Osteoblast (primary cell): ENCODE measurements at regions not wholly inside any gene's neighbourhood (a gene's known extent, or its start where the extent isn't known, plus 50 kb on each side); places are given as distances from the start of the nearest gene placed in this dataset.

Source experiments
- DNase-seq: peaks from one replicate; pipeline ENCODE4 v3.0.0; 2011; ENCODE audit warnings: low spot score, mixed read lengths; ENCODE audit not compliant: insufficient read length; ENCODE audit errors: missing footprints
- H2AFZ ChIP-seq: 2 replicates; pipeline ENCODE4 v1.6.0; 2011; ENCODE audit warnings: mild to moderate bottlenecking, low read length
- H3K27ac ChIP-seq: 2 replicates; pipeline ENCODE4 v1.5.1; 2011; ENCODE audit warnings: mild to moderate bottlenecking, low read depth, low read length, moderate library complexity
- H3K27me3 ChIP-seq: 2 replicates; pipeline ENCODE4 v1.6.0; 2012; ENCODE audit warnings: mild to moderate bottlenecking, control low read depth, inconsistent platforms, low read length, moderate library complexity; ENCODE audit not compliant: insufficient read depth
- H3K36me3 ChIP-seq: 2 replicates; pipeline ENCODE4 v1.5.1; 2011; ENCODE audit warnings: mild to moderate bottlenecking, low read length, control low read depth, moderate library complexity; ENCODE audit not compliant: insufficient read depth
- H3K4me1 ChIP-seq: 2 replicates; pipeline ENCODE4 v1.5.1; 2011; ENCODE audit warnings: mild to moderate bottlenecking, low read length, control low read depth, moderate library complexity; ENCODE audit not compliant: insufficient read depth
- H3K4me2 ChIP-seq: 2 replicates; pipeline ENCODE4 v1.6.0; 2011; ENCODE audit warnings: mild to moderate bottlenecking, low read length; ENCODE audit not compliant: insufficient read depth
- H3K4me3 ChIP-seq: fragments of 200-600 bp; sonication (generic); 3 replicates; pipeline ENCODE4 v1.5.1; 2012; ENCODE audit warnings: mild to moderate bottlenecking, low read length, inconsistent platforms; ENCODE audit not compliant: insufficient read depth
- H3K79me2 ChIP-seq: 2 replicates; pipeline ENCODE4 v1.6.0; 2012; ENCODE audit warnings: mild to moderate bottlenecking, low read length, control low read depth, inconsistent platforms; ENCODE audit not compliant: insufficient read depth
- H3K9me3 ChIP-seq: 2 replicates; pipeline ENCODE4 v1.5.1; 2011; ENCODE audit warnings: low read depth, low read length, control low read depth
- H4K20me1 ChIP-seq: 2 replicates; pipeline ENCODE4 v1.6.0; 2012; ENCODE audit warnings: mild to moderate bottlenecking, low read length, control low read depth; ENCODE audit not compliant: insufficient read depth
- TF ChIP-seq, protein P1 (sequence below): IDR thresholded peaks from 2 replicates; pipeline ENCODE4 v1.5.1; 2011; ENCODE audit warnings: mild to moderate bottlenecking, low read depth, low read length, moderate library complexity; ENCODE audit errors: extremely low read depth

DNA sequence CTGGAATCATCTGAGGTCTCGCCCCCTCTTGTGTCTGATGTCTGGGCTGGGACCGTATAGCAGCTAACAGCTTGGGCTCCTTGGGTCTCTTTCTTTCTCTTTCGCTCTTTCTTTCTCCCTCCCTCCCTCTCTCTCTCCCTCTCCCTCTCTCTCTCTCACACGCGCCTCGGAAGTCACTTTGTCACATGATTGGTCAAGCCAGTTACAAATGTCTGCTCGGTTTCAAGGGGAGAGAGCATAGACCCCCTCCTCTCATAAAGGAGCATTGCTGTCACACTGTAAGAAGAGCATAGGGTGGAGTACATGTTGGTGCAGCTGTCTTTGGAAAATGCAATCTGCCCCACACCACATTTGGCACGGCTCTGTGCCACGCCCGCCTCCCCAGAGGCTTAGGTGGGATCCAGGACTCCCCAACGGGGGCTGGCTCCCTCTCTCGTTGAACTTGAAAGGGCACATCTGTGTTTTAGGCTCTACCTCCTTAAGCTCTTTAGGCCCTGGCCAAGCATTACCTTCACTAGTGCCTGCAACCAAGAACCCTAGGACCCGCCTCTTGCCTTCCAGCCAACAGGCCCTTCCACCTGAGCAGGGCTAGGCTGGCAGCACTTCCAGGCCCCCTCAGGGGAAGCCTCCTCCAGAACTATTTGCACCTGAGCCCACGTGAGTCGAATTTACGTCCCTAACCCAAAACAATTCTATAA is 61.9 kb upstream of the CACUL1 start:
- Histone ChIP-seq H3K27ac (no peak overlapping the region), H4K20me1 (no peaks in the 10 kb centered on the region)

DNA sequence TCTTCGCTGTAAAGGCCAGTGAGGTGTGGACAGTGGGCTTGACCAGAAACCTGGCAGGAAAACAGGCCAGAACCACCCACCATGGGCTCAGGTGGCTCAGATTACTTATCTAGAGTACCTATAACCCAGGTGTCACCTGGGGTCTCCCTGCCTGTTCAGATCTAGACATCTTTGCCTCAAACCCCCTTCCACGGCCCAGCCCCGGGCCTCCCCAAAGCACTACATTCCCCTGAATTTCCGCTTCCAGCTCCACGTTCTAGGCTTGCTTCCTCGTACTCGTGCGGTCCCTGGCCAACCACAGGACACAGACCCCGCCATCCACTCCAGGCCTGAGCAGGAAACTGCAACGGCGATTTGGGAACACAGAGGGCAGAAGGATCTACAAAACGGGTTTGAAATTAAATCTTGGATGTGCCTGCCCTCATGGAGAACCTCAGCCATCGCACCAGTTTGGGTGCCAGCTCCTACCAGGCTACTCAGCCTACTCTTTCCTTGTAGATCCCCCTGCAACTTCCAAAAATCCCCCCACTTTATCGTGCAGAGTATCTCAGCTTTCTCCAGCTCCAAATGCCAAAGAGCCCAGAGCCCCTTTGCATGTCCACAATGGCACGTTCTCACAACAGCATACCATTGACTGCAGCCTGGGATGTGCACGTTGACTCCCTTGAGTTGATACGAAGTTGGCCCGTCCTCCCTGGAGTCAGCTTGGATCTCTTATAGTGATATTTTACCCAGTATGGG is 62.7 kb upstream of the CACUL1 start:
- no peak overlapping the region for H3K27ac ChIP-seq
- no peaks in the 10 kb centered on the region for H3K4me1 ChIP-seq
- H3K4me3 ChIP-seq, result no peak overlapping the region
- H3K9me3 ChIP-seq, result no peaks in the 10 kb centered on the region
- H2AFZ ChIP-seq, result no peak overlapping the region
- TF ChIP-seq, protein P1, sequence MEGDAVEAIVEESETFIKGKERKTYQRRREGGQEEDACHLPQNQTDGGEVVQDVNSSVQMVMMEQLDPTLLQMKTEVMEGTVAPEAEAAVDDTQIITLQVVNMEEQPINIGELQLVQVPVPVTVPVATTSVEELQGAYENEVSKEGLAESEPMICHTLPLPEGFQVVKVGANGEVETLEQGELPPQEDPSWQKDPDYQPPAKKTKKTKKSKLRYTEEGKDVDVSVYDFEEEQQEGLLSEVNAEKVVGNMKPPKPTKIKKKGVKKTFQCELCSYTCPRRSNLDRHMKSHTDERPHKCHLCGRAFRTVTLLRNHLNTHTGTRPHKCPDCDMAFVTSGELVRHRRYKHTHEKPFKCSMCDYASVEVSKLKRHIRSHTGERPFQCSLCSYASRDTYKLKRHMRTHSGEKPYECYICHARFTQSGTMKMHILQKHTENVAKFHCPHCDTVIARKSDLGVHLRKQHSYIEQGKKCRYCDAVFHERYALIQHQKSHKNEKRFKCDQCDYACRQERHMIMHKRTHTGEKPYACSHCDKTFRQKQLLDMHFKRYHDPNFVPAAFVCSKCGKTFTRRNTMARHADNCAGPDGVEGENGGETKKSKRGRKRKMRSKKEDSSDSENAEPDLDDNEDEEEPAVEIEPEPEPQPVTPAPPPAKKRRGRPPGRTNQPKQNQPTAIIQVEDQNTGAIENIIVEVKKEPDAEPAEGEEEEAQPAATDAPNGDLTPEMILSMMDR, result no peak
- no peaks in the 10 kb centered on the region for H3K79me2 ChIP-seq
- no peak for DNase-seq
- H3K4me2 ChIP-seq, result no peak overlapping the region
- no peaks in the 10 kb centered on the region for H4K20me1 ChIP-seq
- H3K36me3 ChIP-seq, result no peaks in the 10 kb centered on the region
- no peaks in the 10 kb centered on the region for H3K27me3 ChIP-seq

More for the DNA sequence above, 61.9 kb upstream of the CACUL1 start:
- H3K4me3 ChIP-seq, result no peak overlapping the region
- no peaks in the 10 kb centered on the region for H3K27me3 ChIP-seq
- no peaks in the 10 kb centered on the region for H3K36me3 ChIP-seq
- no peak overlapping the region for H2AFZ ChIP-seq
- no peak overlapping the region for H3K4me2 ChIP-seq
- H3K9me3 ChIP-seq, result no peaks in the 10 kb centered on the region
- no peak for DNase-seq
- H3K4me1 ChIP-seq, result no peaks in the 10 kb centered on the region
- H3K79me2 ChIP-seq, result no peaks in the 10 kb centered on the region
- TF ChIP-seq, protein P1, result no peak

DNA sequence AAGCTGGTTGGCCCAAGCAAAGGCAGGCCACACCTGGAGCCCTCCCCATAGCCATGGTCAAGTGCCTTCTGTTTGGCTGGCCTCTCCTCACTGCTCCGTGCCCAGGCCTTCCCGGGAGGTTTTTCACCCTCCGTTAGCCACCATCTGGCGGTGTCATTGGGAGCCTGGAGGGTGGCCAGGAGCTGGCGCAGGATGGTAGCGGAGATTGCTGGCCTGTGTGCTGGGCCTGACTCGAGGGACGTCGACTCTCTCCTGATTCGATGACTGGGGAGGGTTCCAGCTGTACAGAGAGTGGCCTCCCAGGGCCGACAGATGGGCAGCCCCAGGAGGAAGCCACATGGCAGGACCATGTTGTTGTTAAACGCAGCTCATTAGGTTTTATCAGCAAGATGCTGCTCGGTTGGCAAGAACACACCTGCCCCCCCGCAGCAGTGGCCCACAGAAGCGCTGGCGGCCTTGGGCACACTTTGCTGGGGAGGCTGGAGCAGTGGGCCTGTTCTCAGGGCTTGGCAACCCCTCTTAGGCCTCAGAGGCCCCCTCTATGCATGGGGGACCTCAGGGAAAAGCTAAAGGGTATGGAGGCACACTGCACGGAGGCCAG is 64.0 kb upstream of the CACUL1 start:
- H3K4me2 ChIP-seq, result no peak overlapping the region
- no peak overlapping the region for H2AFZ ChIP-seq
- no peaks in the 10 kb centered on the region for H3K36me3 ChIP-seq
- H3K27ac ChIP-seq, result no peak overlapping the region
- no peaks in the 10 kb centered on the region for H3K27me3 ChIP-seq
- H3K79me2 ChIP-seq, result no peaks in the 10 kb centered on the region
- H3K4me3 ChIP-seq, result no peak overlapping the region
- H3K9me3 ChIP-seq, result no peaks in the 10 kb centered on the region
- no peak for DNase-seq
- TF ChIP-seq, protein P1, result no peak
- H4K20me1 ChIP-seq, result no peaks in the 10 kb centered on the region
- H3K4me1 ChIP-seq, result no peaks in the 10 kb centered on the region
